Stimulated activated CD4-positive, alpha-beta T cell treated with anti-CD3 and anti-CD28 coated beads, Interleukin-15, amount 100 ng/mL, for 1 hour (primary cell): ENCODE measurements at regions not wholly inside any gene's neighbourhood (a gene's known extent, or its start where the extent isn't known, plus 50 kb on each side); places are given as distances from the start of the nearest gene placed in this dataset.

Source experiments
- DNase-seq, 2 donors: peaks; one replicate each; pipeline ENCODE4 v3.0.0-alpha.2; 2020; ENCODE audit warnings: low read depth in 1 of 2, low spot score in 1 of 2

- no peak for DNase-seq
Observed at GRCh38 chr1:172946814-172947507, 103.8 kb downstream of the TNFSF18 start.

- DNase-seq: no peak
Observed at GRCh38 chr1:172948457-172948856, 102.3 kb downstream of the TNFSF18 start.

GRCh38 chr1:172949096-172949495 is 101.6 kb downstream of the TNFSF18 start:
- DNase-seq: no peak

GRCh38 chr1:172950528-172950927 is 100.2 kb downstream of the TNFSF18 start:
- DNase-seq: no peak

- DNase-seq: no peak
Observed at GRCh38 chr1:172951730-172952365, 98.9 kb downstream of the TNFSF18 start.

GRCh38 chr1:172952516-172952915 is 98.2 kb downstream of the TNFSF18 start:
- DNase-seq: no peak

- DNase-seq: no peak
Observed at GRCh38 chr1:172954476-172955150, 96.1 kb downstream of the TNFSF18 start.

- no peak for DNase-seq
Observed at GRCh38 chr1:172955161-172955815, 95.5 kb downstream of the TNFSF18 start.

GRCh38 chr1:172956871-172957270 is 93.9 kb downstream of the TNFSF18 start:
- no peak for DNase-seq

GRCh38 chr1:172957491-172957890 is 93.2 kb downstream of the TNFSF18 start:
- DNase-seq: no peak

- DNase-seq: no peak
Observed at GRCh38 chr1:172959571-172959970, 91.2 kb downstream of the TNFSF18 start.

- DNase-seq: no peak
Observed at GRCh38 chr1:172960019-172960418, 90.7 kb downstream of the TNFSF18 start.

- no peak for DNase-seq
Observed at GRCh38 chr1:172960454-172961208, 90.1 kb downstream of the TNFSF18 start.

GRCh38 chr1:172964864-172965263 is 85.9 kb downstream of the TNFSF18 start:
- DNase-seq: no peak

- DNase-seq: no peak
Observed at GRCh38 chr1:172966844-172967540, 83.7 kb downstream of the TNFSF18 start.

GRCh38 chr1:172967936-172968335 is 82.8 kb downstream of the TNFSF18 start:
- DNase-seq: no peak

GRCh38 chr1:172969611-172970010 is 81.1 kb downstream of the TNFSF18 start:
- no peak for DNase-seq

- DNase-seq: no peak
Observed at GRCh38 chr1:172970186-172970585, 80.6 kb downstream of the TNFSF18 start.

GRCh38 chr1:172971241-172971640 is 79.5 kb downstream of the TNFSF18 start:
- no peak for DNase-seq

GRCh38 chr1:172972258-172972657 is 78.5 kb downstream of the TNFSF18 start:
- no peak for DNase-seq
